H1 (cell line): ENCODE measurements at regions not wholly inside any gene's neighbourhood (a gene's known extent, or its start where the extent isn't known, plus 50 kb on each side); places are given as distances from the start of the nearest gene placed in this dataset.

ENCODE experiments used
- BCL11A ChIP-seq, 2 experiments: IDR thresholded peaks; one replicate each; pipeline ENCODE4 v1.6.1; 2011; ENCODE audit warnings: low read depth in 2 of 2, low read length in 2 of 2, mild to moderate bottlenecking in 2 of 2
- EGR1 ChIP-seq: IDR thresholded peaks from 2 replicates; pipeline ENCODE4 v1.6.1; 2011; ENCODE audit warnings: low read depth, low read length, borderline replicate concordance
- EP300 ChIP-seq, 2 experiments: IDR thresholded peaks; 1 replicate in 1 of 2; 2 replicates in 1 of 2; pipeline ENCODE4 v1.6.1; 2011 to 2012; ENCODE audit warnings: low read depth in 2 of 2, low read length in 2 of 2, mild to moderate bottlenecking in 2 of 2, borderline replicate concordance in 1 of 2, inconsistent platforms in 1 of 2, moderate library complexity in 1 of 2
- TCF12 ChIP-seq: IDR thresholded peaks from 2 replicates; pipeline ENCODE4 v1.6.1; 2011; ENCODE audit warnings: low read depth, mild to moderate bottlenecking, low read length
- ZNF274 ChIP-seq: IDR thresholded peaks from 2 replicates; pipeline ENCODE4 v1.7.0; 2012; ENCODE audit warnings: low read length, borderline replicate concordance; ENCODE audit errors: extremely low read depth
- TF ChIP-seq, protein P1 (sequence below): IDR thresholded peaks from 2 replicates; pipeline ENCODE4 v1.6.1; 2011; ENCODE audit warnings: low read length, improper control_type of control experiment
- TF ChIP-seq, protein P2 (sequence below), 3 experiments: IDR thresholded peaks; 1 replicate in 2 of 3; 2 replicates in 1 of 3; pipeline versions ENCODE4 v1.5.1 to v1.6.1; 2011; ENCODE audit warnings: low read length in 3 of 3, mild to moderate bottlenecking in 3 of 3, inconsistent platforms in 2 of 3, low read depth in 1 of 3, moderate library complexity in 1 of 3; ENCODE audit not compliant: insufficient read depth in 1 of 3; ENCODE audit errors: control extremely low read depth in 1 of 3

GRCh38 chr4:138410266-138410665 lies 168.1 kb upstream of the SLC7A11 start:
- TF ChIP-seq, protein P1, sequence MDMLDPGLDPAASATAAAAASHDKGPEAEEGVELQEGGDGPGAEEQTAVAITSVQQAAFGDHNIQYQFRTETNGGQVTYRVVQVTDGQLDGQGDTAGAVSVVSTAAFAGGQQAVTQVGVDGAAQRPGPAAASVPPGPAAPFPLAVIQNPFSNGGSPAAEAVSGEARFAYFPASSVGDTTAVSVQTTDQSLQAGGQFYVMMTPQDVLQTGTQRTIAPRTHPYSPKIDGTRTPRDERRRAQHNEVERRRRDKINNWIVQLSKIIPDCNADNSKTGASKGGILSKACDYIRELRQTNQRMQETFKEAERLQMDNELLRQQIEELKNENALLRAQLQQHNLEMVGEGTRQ = no peak
- TF ChIP-seq, protein P2, sequence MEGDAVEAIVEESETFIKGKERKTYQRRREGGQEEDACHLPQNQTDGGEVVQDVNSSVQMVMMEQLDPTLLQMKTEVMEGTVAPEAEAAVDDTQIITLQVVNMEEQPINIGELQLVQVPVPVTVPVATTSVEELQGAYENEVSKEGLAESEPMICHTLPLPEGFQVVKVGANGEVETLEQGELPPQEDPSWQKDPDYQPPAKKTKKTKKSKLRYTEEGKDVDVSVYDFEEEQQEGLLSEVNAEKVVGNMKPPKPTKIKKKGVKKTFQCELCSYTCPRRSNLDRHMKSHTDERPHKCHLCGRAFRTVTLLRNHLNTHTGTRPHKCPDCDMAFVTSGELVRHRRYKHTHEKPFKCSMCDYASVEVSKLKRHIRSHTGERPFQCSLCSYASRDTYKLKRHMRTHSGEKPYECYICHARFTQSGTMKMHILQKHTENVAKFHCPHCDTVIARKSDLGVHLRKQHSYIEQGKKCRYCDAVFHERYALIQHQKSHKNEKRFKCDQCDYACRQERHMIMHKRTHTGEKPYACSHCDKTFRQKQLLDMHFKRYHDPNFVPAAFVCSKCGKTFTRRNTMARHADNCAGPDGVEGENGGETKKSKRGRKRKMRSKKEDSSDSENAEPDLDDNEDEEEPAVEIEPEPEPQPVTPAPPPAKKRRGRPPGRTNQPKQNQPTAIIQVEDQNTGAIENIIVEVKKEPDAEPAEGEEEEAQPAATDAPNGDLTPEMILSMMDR (IDR thresholded peaks at IDR 0.05; ENCODE audit: control extremely low read depth in 1 of 3, insufficient read depth in 1 of 3, low read depth in 1 of 3, low read length in 3 of 3) = no peak
- TF ChIP-seq TCF12 (no peak), BCL11A (IDR thresholded peaks at IDR 0.05; ENCODE audit: low read depth in 2 of 2, low read length in 2 of 2) (no peak), ZNF274 (no peak), EGR1 (no peak), EP300 (IDR thresholded peaks at IDR 0.05; ENCODE audit: borderline replicate concordance in 1 of 2, low read depth in 2 of 2, low read length in 2 of 2) (no peak)
